ELR (cell line): ENCODE measurements at regions not wholly inside any gene's neighbourhood (a gene's known extent, or its start where the extent isn't known, plus 50 kb on each side); places are given as distances from the start of the nearest gene placed in this dataset.
"Not testable (repeated sequence)": the region's sequence is repeated elsewhere in the genome, so short reads cannot be mapped to it uniquely, and the experiment has no call there.

Experiments used
- DNase-seq: peaks from one replicate; pipeline ENCODE4 v3.0.0-alpha.2; 2015; ENCODE audit warnings: low read depth

- peak; percentile 23 for DNase-seq
Measured at GRCh38 chr17:13785981-13786598, 184.4 kb upstream of the HS3ST3A1 start.

GRCh38 chr17:13787636-13788035, 185.9 kb upstream of the HS3ST3A1 start:
- no peak for DNase-seq

GRCh38 chr17:13788385-13788784, 186.7 kb upstream of the HS3ST3A1 start:
- DNase-seq, result no peak

- DNase-seq, result peak; percentile 21
Measured at GRCh38 chr17:13792314-13792713, 190.6 kb upstream of the HS3ST3A1 start.

- no peak for DNase-seq
Measured at GRCh38 chr17:13793951-13794350, 192.2 kb upstream of the HS3ST3A1 start.

- DNase-seq, result no peak
Measured at GRCh38 chr17:13797863-13798262, 196.1 kb upstream of the HS3ST3A1 start.

GRCh38 chr17:13806092-13806491, 204.4 kb upstream of the HS3ST3A1 start:
- DNase-seq, result no peak

GRCh38 chr17:13807103-13807502, 205.4 kb upstream of the HS3ST3A1 start:
- DNase-seq, result no peak

- no peak for DNase-seq
Measured at GRCh38 chr17:13812350-13812749, 210.6 kb upstream of the HS3ST3A1 start.

GRCh38 chr17:13813347-13814240, 211.9 kb upstream of the HS3ST3A1 start:
- no peak for DNase-seq

GRCh38 chr17:13822700-13823099, 221.0 kb upstream of the HS3ST3A1 start:
- DNase-seq, result no peak

GRCh38 chr17:13825526-13826040, 223.9 kb upstream of the HS3ST3A1 start:
- DNase-seq, result no peak

- no peak for DNase-seq
Measured at GRCh38 chr17:13827118-13827517, 225.4 kb upstream of the HS3ST3A1 start.

GRCh38 chr17:13833921-13834320, 232.2 kb upstream of the HS3ST3A1 start:
- DNase-seq, result no peak

- DNase-seq, result no peak
Measured at GRCh38 chr17:13835151-13835550, 233.4 kb upstream of the HS3ST3A1 start.

- no peak for DNase-seq
Measured at GRCh38 chr17:13837417-13837816, 231.9 kb upstream of the COX10 start.

GRCh38 chr17:13840254-13840653, 229.1 kb upstream of the COX10 start:
- DNase-seq, result no peak

- DNase-seq, result peak; percentile 18
Measured at GRCh38 chr17:13843862-13844635, 225.3 kb upstream of the COX10 start.

GRCh38 chr17:13851889-13852288, 217.4 kb upstream of the COX10 start:
- DNase-seq, result no peak

- DNase-seq, result not testable (repeated sequence)
Measured at GRCh38 chr17:13855730-13856129, 213.6 kb upstream of the COX10 start.

- no peak for DNase-seq
Measured at GRCh38 chr17:13862346-13862745, 207.0 kb upstream of the COX10 start.

- no peak for DNase-seq
Measured at GRCh38 chr17:13863436-13863835, 205.9 kb upstream of the COX10 start.
